Panc1 (cell line): ENCODE measurements at regions not wholly inside any gene's neighbourhood (a gene's known extent, or its start where the extent isn't known, plus 50 kb on each side); places are given as distances from the start of the nearest gene placed in this dataset.

Experiments
- POLR2AphosphoS5 ChIP-seq: IDR thresholded peaks from 2 replicates; pipeline ENCODE4 v1.6.1; 2012; ENCODE audit warnings: mild to moderate bottlenecking, low read depth, low read length, moderate library complexity
- TF ChIP-seq, protein P1 (sequence below): fragments of 450-650 bp; IDR thresholded peaks from 2 replicates; pipeline ENCODE4 v1.5.1; 2017; ENCODE audit warnings: mild to moderate bottlenecking
- TF ChIP-seq, protein P2 (sequence below), 2 experiments: IDR thresholded peaks; 2 replicates each; pipeline ENCODE4 v1.6.1; 2011 to 2012; ENCODE audit warnings: low read depth in 2 of 2, control low read depth in 1 of 2, low read length in 1 of 2, mild to moderate bottlenecking in 1 of 2, moderate library complexity in 1 of 2; ENCODE audit not compliant: insufficient read depth in 1 of 2

DNA sequence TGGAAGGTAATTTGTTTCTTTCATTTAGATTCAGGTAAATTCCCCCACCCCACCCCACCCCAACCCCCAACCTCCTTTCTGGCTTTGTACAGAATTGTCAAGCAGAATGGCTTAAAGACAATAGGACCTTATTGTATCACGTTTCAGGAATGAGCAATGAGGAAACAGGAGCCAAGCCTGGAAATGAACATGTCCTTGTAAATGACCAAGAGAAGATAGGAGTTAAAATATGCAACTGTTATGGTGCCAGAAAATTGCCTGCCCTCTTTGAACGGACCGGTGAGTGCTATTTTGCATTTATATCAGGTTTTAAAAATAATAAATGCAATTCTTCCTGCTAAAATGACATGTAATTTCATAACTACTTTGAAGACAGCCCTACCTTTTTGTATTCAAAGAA is 141.6 kb upstream of the PELI2 start:
- TF ChIP-seq, protein P1, sequence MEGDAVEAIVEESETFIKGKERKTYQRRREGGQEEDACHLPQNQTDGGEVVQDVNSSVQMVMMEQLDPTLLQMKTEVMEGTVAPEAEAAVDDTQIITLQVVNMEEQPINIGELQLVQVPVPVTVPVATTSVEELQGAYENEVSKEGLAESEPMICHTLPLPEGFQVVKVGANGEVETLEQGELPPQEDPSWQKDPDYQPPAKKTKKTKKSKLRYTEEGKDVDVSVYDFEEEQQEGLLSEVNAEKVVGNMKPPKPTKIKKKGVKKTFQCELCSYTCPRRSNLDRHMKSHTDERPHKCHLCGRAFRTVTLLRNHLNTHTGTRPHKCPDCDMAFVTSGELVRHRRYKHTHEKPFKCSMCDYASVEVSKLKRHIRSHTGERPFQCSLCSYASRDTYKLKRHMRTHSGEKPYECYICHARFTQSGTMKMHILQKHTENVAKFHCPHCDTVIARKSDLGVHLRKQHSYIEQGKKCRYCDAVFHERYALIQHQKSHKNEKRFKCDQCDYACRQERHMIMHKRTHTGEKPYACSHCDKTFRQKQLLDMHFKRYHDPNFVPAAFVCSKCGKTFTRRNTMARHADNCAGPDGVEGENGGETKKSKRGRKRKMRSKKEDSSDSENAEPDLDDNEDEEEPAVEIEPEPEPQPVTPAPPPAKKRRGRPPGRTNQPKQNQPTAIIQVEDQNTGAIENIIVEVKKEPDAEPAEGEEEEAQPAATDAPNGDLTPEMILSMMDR: no peak
- TF ChIP-seq, protein P2, sequence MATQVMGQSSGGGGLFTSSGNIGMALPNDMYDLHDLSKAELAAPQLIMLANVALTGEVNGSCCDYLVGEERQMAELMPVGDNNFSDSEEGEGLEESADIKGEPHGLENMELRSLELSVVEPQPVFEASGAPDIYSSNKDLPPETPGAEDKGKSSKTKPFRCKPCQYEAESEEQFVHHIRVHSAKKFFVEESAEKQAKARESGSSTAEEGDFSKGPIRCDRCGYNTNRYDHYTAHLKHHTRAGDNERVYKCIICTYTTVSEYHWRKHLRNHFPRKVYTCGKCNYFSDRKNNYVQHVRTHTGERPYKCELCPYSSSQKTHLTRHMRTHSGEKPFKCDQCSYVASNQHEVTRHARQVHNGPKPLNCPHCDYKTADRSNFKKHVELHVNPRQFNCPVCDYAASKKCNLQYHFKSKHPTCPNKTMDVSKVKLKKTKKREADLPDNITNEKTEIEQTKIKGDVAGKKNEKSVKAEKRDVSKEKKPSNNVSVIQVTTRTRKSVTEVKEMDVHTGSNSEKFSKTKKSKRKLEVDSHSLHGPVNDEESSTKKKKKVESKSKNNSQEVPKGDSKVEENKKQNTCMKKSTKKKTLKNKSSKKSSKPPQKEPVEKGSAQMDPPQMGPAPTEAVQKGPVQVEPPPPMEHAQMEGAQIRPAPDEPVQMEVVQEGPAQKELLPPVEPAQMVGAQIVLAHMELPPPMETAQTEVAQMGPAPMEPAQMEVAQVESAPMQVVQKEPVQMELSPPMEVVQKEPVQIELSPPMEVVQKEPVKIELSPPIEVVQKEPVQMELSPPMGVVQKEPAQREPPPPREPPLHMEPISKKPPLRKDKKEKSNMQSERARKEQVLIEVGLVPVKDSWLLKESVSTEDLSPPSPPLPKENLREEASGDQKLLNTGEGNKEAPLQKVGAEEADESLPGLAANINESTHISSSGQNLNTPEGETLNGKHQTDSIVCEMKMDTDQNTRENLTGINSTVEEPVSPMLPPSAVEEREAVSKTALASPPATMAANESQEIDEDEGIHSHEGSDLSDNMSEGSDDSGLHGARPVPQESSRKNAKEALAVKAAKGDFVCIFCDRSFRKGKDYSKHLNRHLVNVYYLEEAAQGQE (IDR thresholded peaks at IDR 0.05; ENCODE audit: insufficient read depth in 1 of 2, low read depth in 2 of 2, low read length in 1 of 2): no peak
- TF ChIP-seq POLR2AphosphoS5: no peak
